IMR-90 (cell line): ENCODE measurements at regions not wholly inside any gene's neighbourhood (a gene's known extent, or its start where the extent isn't known, plus 50 kb on each side); places are given as distances from the start of the nearest gene placed in this dataset.

ENCODE experiments used
- ATAC-seq: fragments of 200-7000 bp; cut with Tn5 transposase; 2 replicates; pipeline ENCODE4 v1.9.1; 2020; ENCODE audit warnings: low read depth, mild to moderate bottlenecking, moderate library complexity
- BruUV-seq: library from RNA; stranded (reverse); fragments of 400-500 nt; replicated peaks from 2 replicates; lab custom pipeline; 2021; lab: Mats Ljungman, UMichigan
- CTCF ChIA-PET: fragments of 300-600 bp; formaldehyde crosslinking; extraction: SDS; loops from one replicate; lab custom pipeline; 2021; ENCODE audit warnings: antibody characterized with exemption; lab: Yijun Ruan, JAX
- POLR2A ChIA-PET: fragments of 300-600 bp; sonication (Branson Sonifier 250); formaldehyde crosslinking; loops from one replicate; lab custom pipeline; 2022; ENCODE audit warnings: antibody characterized with exemption; ENCODE audit not compliant: unreplicated experiment; lab: Charles Lee
- DNase-seq: peaks from one replicate; pipeline ENCODE4 v3.0.0; 2013
- H2AFZ ChIP-seq: replicated peaks from 2 replicates; pipeline ENCODE3; 2013; ENCODE audit warnings: low read length, mild to moderate bottlenecking; ENCODE audit not compliant: poor library complexity
- H2AK5ac ChIP-seq: 2 replicates; pipeline ENCODE4 v1.6.1; 2013; ENCODE audit warnings: low read depth, low read length, inconsistent platforms
- H2AK9ac ChIP-seq: replicated peaks from 2 replicates; pipeline ENCODE3; 2013; ENCODE audit warnings: mild to moderate bottlenecking, low read depth, low read length, moderate library complexity; ENCODE audit not compliant: poor library complexity
- H2BK120ac ChIP-seq: 2 replicates; pipeline ENCODE4 v1.6.1; 2013; ENCODE audit warnings: low read depth, low read length, inconsistent platforms
- H2BK15ac ChIP-seq: 3 replicates; pipeline ENCODE4 v1.6.1; 2013; ENCODE audit warnings: low read depth, low read length, inconsistent platforms
- H2BK20ac ChIP-seq: 2 replicates; pipeline ENCODE4 v1.6.1; 2013; ENCODE audit warnings: low read depth, mild to moderate bottlenecking, inconsistent platforms, low read length, moderate library complexity
- H2BK5ac ChIP-seq: 2 replicates; pipeline ENCODE4 v1.6.1; 2013; ENCODE audit warnings: mild to moderate bottlenecking, low read depth, low read length, inconsistent platforms; ENCODE audit not compliant: poor library complexity, severe bottlenecking
- H3K14ac ChIP-seq: replicated peaks from 2 replicates; pipeline ENCODE4 v1.6.1; 2013; ENCODE audit warnings: low read depth, low read length, inconsistent platforms
- H3K18ac ChIP-seq: 2 replicates; pipeline ENCODE4 v1.6.1; 2013; ENCODE audit warnings: low read depth, low read length, control low read depth
- H3K23ac ChIP-seq: 2 replicates; pipeline ENCODE4 v1.6.1; 2013; ENCODE audit warnings: low read depth, low read length, inconsistent platforms
- H3K27ac ChIP-seq: 2 replicates; pipeline ENCODE4 v1.5.1; 2013; ENCODE audit warnings: mild to moderate bottlenecking, control low read depth, low read length; ENCODE audit not compliant: insufficient read depth
- H3K27me3 ChIP-seq: 2 replicates; pipeline ENCODE4 v1.6.1; 2013; ENCODE audit warnings: low read length; ENCODE audit not compliant: control insufficient read depth, insufficient read depth
- H3K36me3 ChIP-seq: 2 replicates; pipeline ENCODE4 v1.6.1; 2013; ENCODE audit warnings: low read length, mixed read lengths; ENCODE audit not compliant: control insufficient read depth, insufficient read depth
- H3K4ac ChIP-seq: 2 replicates; pipeline ENCODE4 v1.6.1; 2013; ENCODE audit warnings: low read depth, low read length, inconsistent platforms
- H3K4me1 ChIP-seq: 2 replicates; pipeline ENCODE4 v1.6.1; 2013; ENCODE audit warnings: low read length, mixed read lengths; ENCODE audit not compliant: control insufficient read depth, insufficient read depth
- H3K4me2 ChIP-seq: 2 replicates; pipeline ENCODE4 v1.6.1; 2013; ENCODE audit warnings: low read depth, mild to moderate bottlenecking, control low read depth, low read length, moderate library complexity
- H3K4me3 ChIP-seq: 2 replicates; pipeline ENCODE4 v1.5.1; 2013; ENCODE audit warnings: low read depth, mild to moderate bottlenecking, control low read depth, low read length, moderate library complexity; ENCODE audit not compliant: insufficient read depth
- H3K56ac ChIP-seq: 2 replicates; pipeline ENCODE4 v1.6.1; 2013; ENCODE audit warnings: low read length, inconsistent platforms; ENCODE audit not compliant: insufficient read depth; ENCODE audit errors: extremely low read depth
- H3K79me1 ChIP-seq, 2 experiments: 2 replicates each; pipeline ENCODE4 v1.6.1; 2013; ENCODE audit warnings: low read length in 2 of 2, inconsistent platforms in 1 of 2, low read depth in 1 of 2
- H3K9ac ChIP-seq: 2 replicates; pipeline ENCODE4 v1.6.1; 2013; ENCODE audit warnings: low read depth, low read length, control low read depth
- H3K9me1 ChIP-seq: 2 replicates; pipeline ENCODE4 v1.6.1; 2013; ENCODE audit warnings: low read length, inconsistent platforms; ENCODE audit not compliant: insufficient read depth
- H3K9me3 ChIP-seq: 2 replicates; pipeline ENCODE4 v1.6.1; 2013; ENCODE audit warnings: low read length; ENCODE audit not compliant: control insufficient read depth, insufficient read depth
- H4K20me1 ChIP-seq: 2 replicates; pipeline ENCODE4 v1.6.1; 2013; ENCODE audit warnings: low read length, inconsistent platforms; ENCODE audit not compliant: insufficient read depth
- H4K5ac ChIP-seq: 2 replicates; pipeline ENCODE4 v1.6.1; 2013; ENCODE audit warnings: mild to moderate bottlenecking, low read depth, low read length, control low read depth
- H4K8ac ChIP-seq, 2 experiments: 2 replicates each; pipeline ENCODE4 v1.6.1; 2013; ENCODE audit warnings: low read depth in 2 of 2, low read length in 2 of 2, control low read depth in 1 of 2, inconsistent platforms in 1 of 2
- H4K91ac ChIP-seq: 2 replicates; pipeline ENCODE4 v1.6.1; 2013; ENCODE audit warnings: low read depth, low read length, inconsistent platforms; ENCODE audit not compliant: insufficient read depth
- CEBPB ChIP-seq: IDR thresholded peaks from 2 replicates; pipeline ENCODE4 v1.6.1; 2012; ENCODE audit warnings: low read depth, low read length, improper control_type of control experiment
- RFX5 ChIP-seq: IDR thresholded peaks from 2 replicates; pipeline ENCODE4 v1.8.0; 2012; ENCODE audit warnings: low read depth, mild to moderate bottlenecking, low read length, moderate library complexity
- WGBS, 2 experiments: methylation state at CpG; one replicate each; pipeline versions ENCODE4 v1.1.5 to v1.1.7; 2013; ENCODE audit warnings: missing lambda C conversion rate in 2 of 2; ENCODE audit not compliant: insufficient read length in 1 of 2; ENCODE audit errors: extremely low coverage in 2 of 2; 5-methylcytosine and 5-hydroxymethylcytosine counted together
- dilution Hi-C: fragments of 300-500 bp; cut with HindIII; formaldehyde crosslinking; loops from one replicate; pipeline ENCODE4 v1.14.3; 2018; ENCODE audit warnings: low sequenced_read_pairs; ENCODE audit not compliant: unreplicated experiment
- in situ Hi-C: fragments of 300-500 bp; cut with MboI; formaldehyde crosslinking; loops from 3 replicates; pipeline ENCODE4 v1.14.3; 2019; ENCODE audit warnings: low sequenced_read_pairs, inconsistent platforms, mixed read lengths
- intact Hi-C: fragments of 100-400 bp; cut with micrococcal nuclease; formaldehyde crosslinking; loops from 2 replicates; pipeline ENCODE4 v1.10.0; 2022
- TF ChIP-seq, protein P1 (sequence below): fragments of 150-350 bp; IDR thresholded peaks from 2 replicates; pipeline ENCODE4 v1.6.1; 2016; ENCODE audit warnings: low read depth, mild to moderate bottlenecking, low read length, moderate library complexity, borderline replicate concordance

DNA sequence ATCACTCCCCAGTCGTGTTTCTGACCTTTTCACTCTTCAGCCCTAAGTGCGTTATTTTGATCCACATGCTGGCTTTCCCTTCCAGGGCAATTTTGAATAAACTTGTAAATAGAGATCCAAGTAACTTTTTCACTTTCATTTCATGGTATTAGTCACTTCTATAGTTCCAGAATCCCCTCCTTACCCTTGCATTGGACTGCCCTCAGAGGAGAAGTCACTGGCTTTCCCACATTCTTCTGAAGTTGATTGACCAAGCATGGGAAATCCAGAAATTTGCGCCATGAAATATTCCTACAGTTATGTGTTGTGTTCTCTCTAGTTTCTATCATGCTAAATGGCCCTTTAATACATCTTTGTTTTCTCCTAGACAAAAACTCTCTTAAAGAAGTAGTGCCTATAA, 177.3 kb upstream of the GORAB start:
- Histone ChIP-seq H3K27ac (no peak overlapping the region), H3K9ac (no peak overlapping the region), H3K4ac (no peak overlapping the region), H3K18ac (no peak overlapping the region), H3K4me2 (no peak overlapping the region), H2BK120ac (no peak overlapping the region), H3K56ac (no peak overlapping the region), H3K9me1 (no peaks in the 10 kb centered on the region), H4K20me1 (no peaks in the 10 kb centered on the region), H3K4me3 (no peak overlapping the region), H2AFZ (no peak overlapping the region), H3K36me3 (no peaks in the 10 kb centered on the region), H2AK9ac (no peak overlapping the region), H4K91ac (no peak overlapping the region), H3K27me3 (no peaks in the 10 kb centered on the region), H4K8ac (no peak overlapping the region), H3K79me1 (no peaks in the 10 kb centered on the region), H3K9me3 (peaks cover 2% of the 10 kb centered on the region; the same call in 1 of the 2 replicates), H2BK15ac (no peak overlapping the region), H3K4me1 (no peaks in the 10 kb centered on the region), H3K23ac (no peak overlapping the region), H2BK5ac (no peak overlapping the region), H2AK5ac (no peak overlapping the region), H4K5ac (no peak overlapping the region), H3K14ac (no peak overlapping the region), H2BK20ac (no peak overlapping the region)
- no TSS peak for BruUV-seq
- in situ Hi-C loops = no loop called here
- ATAC-seq (no peak), DNase-seq (no peak)
- TF ChIP-seq RFX5 (no peak), CEBPB (no peak)
- TF ChIP-seq, protein P1, sequence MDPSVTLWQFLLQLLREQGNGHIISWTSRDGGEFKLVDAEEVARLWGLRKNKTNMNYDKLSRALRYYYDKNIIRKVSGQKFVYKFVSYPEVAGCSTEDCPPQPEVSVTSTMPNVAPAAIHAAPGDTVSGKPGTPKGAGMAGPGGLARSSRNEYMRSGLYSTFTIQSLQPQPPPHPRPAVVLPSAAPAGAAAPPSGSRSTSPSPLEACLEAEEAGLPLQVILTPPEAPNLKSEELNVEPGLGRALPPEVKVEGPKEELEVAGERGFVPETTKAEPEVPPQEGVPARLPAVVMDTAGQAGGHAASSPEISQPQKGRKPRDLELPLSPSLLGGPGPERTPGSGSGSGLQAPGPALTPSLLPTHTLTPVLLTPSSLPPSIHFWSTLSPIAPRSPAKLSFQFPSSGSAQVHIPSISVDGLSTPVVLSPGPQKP = no peak
- intact Hi-C loops = no loop called here
- dilution Hi-C loops = no loop called here
- POLR2A ChIA-PET = no interaction called here
- no CpG with 5 or more reads among the region's 3 CpGs for WGBS, 2 experiments
- CTCF ChIA-PET = no interaction called here
